OCI-LY7 (cell line): ENCODE measurements at regions not wholly inside any gene's neighbourhood (a gene's known extent, or its start where the extent isn't known, plus 50 kb on each side); places are given as distances from the start of the nearest gene placed in this dataset.

Experiments
- CTCF ChIP-seq: fragments of 200-600 bp; sonication (generic); conservative IDR thresholded peaks from 2 replicates; pipeline ENCODE4 v1.5.1; 2014; ENCODE audit warnings: mild to moderate bottlenecking, antibody characterized with exemption, low read length, moderate library complexity, mixed read lengths
- EZH2phosphoT487 ChIP-seq: fragments of 200-600 bp; sonication (generic); IDR thresholded peaks from 2 replicates; pipeline ENCODE4 v1.6.1; 2018; ENCODE audit warnings: low read depth, borderline replicate concordance, mild to moderate bottlenecking, mixed run types, antibody characterized with exemption, low read length, moderate library complexity, mixed read lengths

- TF ChIP-seq CTCF (no peak), EZH2phosphoT487 (no peak)
These were observed 137.2 kb upstream of the WDR1 start for GRCh38 chr4:10253765-10254164.
